Testis (tissue), 2 donors: ENCODE measurements at regions not wholly inside any gene's neighbourhood (a gene's known extent, or its start where the extent isn't known, plus 50 kb on each side); places are given as distances from the start of the nearest gene placed in this dataset.

Source experiments
- DNase-seq: peaks from one replicate; pipeline ENCODE4 v3.0.0-alpha.2; 2019
- H3K27ac ChIP-seq, 2 donors: fragments of 200-600 bp; sonication (generic); one replicate each; pipeline ENCODE4 v1.5.1; 2019
- H3K27me3 ChIP-seq: fragments of 200-600 bp; sonication (generic); one replicate; pipeline ENCODE4 v1.5.1; 2019
- H3K36me3 ChIP-seq: fragments of 200-600 bp; sonication (generic); one replicate; pipeline ENCODE4 v1.5.1; 2017; ENCODE audit warnings: low read depth; ENCODE audit errors: missing control alignments
- H3K4me1 ChIP-seq: fragments of 200-600 bp; sonication (generic); one replicate; pipeline ENCODE4 v1.5.1; 2019
- H3K4me3 ChIP-seq, 2 donors: fragments of 200-600 bp; sonication (generic); one replicate each; pipeline ENCODE4 v1.5.1; 2017 to 2019
- H3K9me3 ChIP-seq: fragments of 200-600 bp; sonication (generic); one replicate; pipeline ENCODE4 v1.5.1; 2017
- POLR2A ChIP-seq: fragments of 450-650 bp; IDR thresholded peaks from one replicate; pipeline ENCODE4 v1.6.1; 2017; ENCODE audit warnings: antibody characterized with exemption, mild to moderate bottlenecking, moderate library complexity
- WGBS, 2 donors: methylation state at CpG; one replicate each; pipeline ENCODE4 v1.1.5; 2018; 5-methylcytosine and 5-hydroxymethylcytosine counted together
- intact Hi-C: fragments of 100-400 bp; cut with DNase I; formaldehyde crosslinking; loops from one replicate; pipeline ENCODE4 v1.15.1; 2023; ENCODE audit warnings: low total_unique reads
- TF ChIP-seq, protein P1 (sequence below), 3 experiments: fragments of 450-650 bp in 2 of 3; fragments of 200-600 bp in 1 of 3; sonication (generic) in 1 of 3; IDR thresholded peaks; one replicate each; pipeline ENCODE4 v1.5.1; 2016 to 2019; ENCODE audit warnings: antibody characterized with exemption in 3 of 3, mild to moderate bottlenecking in 2 of 3, moderate library complexity in 1 of 3

DNA sequence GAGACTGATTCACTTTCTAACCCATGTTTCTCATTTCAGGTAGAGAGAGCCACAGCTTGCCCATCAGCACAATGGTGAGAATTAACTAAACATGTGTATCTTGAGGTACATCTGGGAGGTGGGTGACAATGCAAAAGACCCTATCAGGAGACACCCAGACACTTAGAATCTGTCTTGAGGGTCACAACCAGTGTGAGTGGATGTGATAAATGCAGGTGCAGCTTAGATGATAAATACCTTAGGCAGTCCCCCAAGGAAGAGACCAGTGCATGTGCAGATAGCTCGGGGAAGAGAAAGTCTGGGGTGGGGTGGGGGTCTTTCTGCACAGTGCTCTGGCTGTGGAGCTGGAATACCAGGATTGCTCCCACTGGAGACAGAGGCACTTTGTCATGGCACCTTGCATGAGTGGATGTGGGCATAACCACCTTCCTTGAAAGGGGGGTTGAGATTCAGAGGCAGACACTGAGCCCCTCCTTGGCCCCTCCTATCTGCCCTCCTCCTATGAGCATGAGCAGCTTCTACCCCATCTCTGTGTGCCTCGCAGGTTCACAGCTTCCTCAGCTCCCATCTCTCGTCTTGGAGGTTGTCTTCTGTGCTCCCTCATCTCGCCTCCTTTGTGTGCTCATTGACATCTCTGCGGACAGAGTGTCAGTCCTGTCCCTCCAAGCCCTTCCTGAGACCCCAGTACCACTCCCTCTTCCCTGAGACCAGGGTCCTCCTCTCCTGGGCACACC is 349.8 kb downstream of the TCERG1L start:
- Histone ChIP-seq H3K36me3 (no peaks in the 10 kb centered on the region), H3K9me3 (no peaks in the 10 kb centered on the region), H3K4me1 (no peaks in the 10 kb centered on the region), H3K27ac (no peak overlapping the region), H3K4me3 (no peak overlapping the region), H3K27me3 (no peaks in the 10 kb centered on the region)
- DNase-seq = no peak
- 90 to 94% methylated on average over 5 of the region's 5 CpGs for WGBS, 2 donors
- no peak for TF ChIP-seq POLR2A
- TF ChIP-seq, protein P1, sequence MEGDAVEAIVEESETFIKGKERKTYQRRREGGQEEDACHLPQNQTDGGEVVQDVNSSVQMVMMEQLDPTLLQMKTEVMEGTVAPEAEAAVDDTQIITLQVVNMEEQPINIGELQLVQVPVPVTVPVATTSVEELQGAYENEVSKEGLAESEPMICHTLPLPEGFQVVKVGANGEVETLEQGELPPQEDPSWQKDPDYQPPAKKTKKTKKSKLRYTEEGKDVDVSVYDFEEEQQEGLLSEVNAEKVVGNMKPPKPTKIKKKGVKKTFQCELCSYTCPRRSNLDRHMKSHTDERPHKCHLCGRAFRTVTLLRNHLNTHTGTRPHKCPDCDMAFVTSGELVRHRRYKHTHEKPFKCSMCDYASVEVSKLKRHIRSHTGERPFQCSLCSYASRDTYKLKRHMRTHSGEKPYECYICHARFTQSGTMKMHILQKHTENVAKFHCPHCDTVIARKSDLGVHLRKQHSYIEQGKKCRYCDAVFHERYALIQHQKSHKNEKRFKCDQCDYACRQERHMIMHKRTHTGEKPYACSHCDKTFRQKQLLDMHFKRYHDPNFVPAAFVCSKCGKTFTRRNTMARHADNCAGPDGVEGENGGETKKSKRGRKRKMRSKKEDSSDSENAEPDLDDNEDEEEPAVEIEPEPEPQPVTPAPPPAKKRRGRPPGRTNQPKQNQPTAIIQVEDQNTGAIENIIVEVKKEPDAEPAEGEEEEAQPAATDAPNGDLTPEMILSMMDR (IDR thresholded peaks at IDR 0.05) = no peak
- intact Hi-C loops = no loop called here

DNA sequence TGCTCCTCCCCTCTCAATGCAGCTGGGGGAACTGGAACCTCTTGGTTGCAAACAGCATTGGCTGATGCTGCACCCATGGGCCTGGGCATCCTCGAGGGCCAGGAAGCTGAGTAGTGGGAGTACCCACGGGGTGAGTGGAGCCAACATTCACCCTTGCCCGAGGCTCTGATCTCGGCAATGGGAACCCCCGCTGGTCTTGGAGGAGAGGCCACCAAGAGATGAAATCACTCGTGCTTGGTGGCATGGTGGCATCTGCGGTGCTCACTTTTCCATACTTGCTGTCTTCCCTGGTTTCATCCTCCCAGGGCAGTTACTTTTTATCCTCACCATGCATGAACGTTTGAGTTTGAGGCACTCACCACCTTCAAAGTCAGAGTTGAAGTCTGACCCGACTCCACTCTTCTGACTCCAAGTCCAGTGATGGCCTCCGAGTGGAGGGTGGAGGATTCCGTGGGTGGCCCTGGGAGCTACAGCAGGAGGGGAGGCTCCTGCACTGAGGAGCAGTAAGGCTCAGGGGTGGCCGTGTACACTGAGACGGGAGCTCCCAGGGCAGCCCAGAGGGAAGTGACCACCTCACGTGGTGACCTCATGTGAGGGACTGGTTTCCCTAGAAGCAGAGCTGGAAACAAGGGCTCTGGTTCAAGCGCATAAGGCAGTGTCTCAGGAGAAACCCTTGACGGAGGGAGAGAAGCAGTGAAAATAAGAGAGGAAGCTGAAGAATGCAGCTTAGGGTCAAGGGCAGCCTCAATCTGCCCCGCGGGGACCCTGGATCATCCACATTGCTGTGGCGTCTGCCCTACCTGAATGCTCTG is 349.1 kb downstream of the TCERG1L start:
- no peaks in the 10 kb centered on the region for H3K4me1 ChIP-seq
- no peak overlapping the region for H3K4me3 ChIP-seq
- TF ChIP-seq, protein P1 (IDR thresholded peaks at IDR 0.05) = no peak
- TF ChIP-seq POLR2A = no peak
- H3K27me3 ChIP-seq = no peaks in the 10 kb centered on the region
- intact Hi-C loops = no loop called here
- 75 to 76% methylated on average over 9 to 19 of the region's 19 CpGs for WGBS, 2 donors
- no peaks in the 10 kb centered on the region for H3K9me3 ChIP-seq
- no peak for DNase-seq
- H3K36me3 ChIP-seq = no peaks in the 10 kb centered on the region
- no peak overlapping the region for H3K27ac ChIP-seq

DNA sequence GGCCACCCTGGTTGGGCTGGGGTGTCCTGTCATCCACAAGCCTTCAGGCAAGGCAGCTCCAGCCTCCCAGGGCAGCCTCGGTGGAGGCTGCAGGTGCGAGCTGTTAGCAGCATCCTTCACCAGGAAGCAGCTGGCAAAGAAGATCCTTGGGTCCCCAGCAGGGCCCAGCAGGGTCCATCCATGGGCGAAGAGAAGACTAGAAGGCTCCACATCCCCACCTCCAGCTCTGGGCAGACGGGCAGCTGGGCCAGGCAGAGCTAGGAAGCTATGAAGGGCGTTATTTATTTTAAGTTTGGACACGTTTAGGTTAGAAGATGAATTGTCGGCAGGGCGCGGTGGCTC is 348.5 kb downstream of the TCERG1L start:
- intact Hi-C loops = no loop called here
- 69 to 72% methylated on average over 9 of the region's 9 CpGs for WGBS, 2 donors
- DNase-seq = no peak

DNA sequence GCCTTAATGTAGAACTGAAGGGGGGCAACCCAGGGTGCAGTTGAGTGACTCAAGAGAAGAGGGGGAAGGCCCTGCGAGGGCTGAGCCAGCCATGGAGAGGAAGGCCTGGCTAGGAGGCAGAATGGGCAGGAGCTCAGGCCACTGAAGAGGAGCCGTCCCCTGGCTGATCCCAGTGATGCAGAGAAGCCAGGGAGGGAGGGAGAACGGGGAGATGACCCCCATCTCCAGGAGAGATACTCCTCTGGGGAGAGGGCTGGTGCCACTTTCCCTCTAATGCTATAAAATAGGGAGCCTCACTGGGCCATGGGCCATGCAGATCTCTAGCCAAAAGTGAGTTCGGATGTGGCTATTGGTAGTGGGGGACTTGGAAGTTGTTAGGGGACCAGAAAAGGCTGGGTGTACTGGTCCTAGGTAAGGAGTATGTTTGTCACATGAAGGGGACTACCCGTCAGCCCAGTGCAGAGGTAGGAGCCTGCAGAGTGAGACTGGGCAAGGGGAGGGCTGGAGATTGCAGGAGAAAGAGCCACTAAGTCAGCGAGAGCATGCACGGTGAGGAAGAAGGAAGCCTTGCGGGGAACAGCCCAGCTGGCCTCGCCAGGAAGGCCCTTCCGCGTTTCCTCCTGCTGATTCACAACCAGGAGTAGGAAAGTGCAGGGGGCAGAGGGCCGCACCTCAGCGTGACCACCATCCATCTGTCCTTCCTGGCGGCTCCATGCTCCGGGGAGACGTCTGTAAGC is 347.6 kb downstream of the TCERG1L start:
- no peaks in the 10 kb centered on the region for H3K4me1 ChIP-seq
- no peak overlapping the region for H3K27ac ChIP-seq
- H3K9me3 ChIP-seq = no peaks in the 10 kb centered on the region
- intact Hi-C loops = no loop called here
- 72 to 80% methylated on average over 16 of the region's 16 CpGs for WGBS, 2 donors
- TF ChIP-seq POLR2A = no peak
- TF ChIP-seq, protein P1 (IDR thresholded peaks at IDR 0.05) = no peak
- H3K4me3 ChIP-seq = no peak overlapping the region
- H3K36me3 ChIP-seq = no peaks in the 10 kb centered on the region
- DNase-seq = no peak
- no peaks in the 10 kb centered on the region for H3K27me3 ChIP-seq

More for the DNA sequence above, 348.5 kb downstream of the TCERG1L start:
- no peaks in the 10 kb centered on the region for H3K4me1 ChIP-seq
- H3K4me3 ChIP-seq = no peak overlapping the region
- H3K27me3 ChIP-seq = no peaks in the 10 kb centered on the region
- no peak overlapping the region for H3K27ac ChIP-seq
- TF ChIP-seq, protein P1 (IDR thresholded peaks at IDR 0.05) = no peak
- no peak for TF ChIP-seq POLR2A
- H3K9me3 ChIP-seq = no peaks in the 10 kb centered on the region
- H3K36me3 ChIP-seq = no peaks in the 10 kb centered on the region
